COLO668 (cell line): ENCODE measurements at regions not wholly inside any gene's neighbourhood (a gene's known extent, or its start where the extent isn't known, plus 50 kb on each side); places are given as distances from the start of the nearest gene placed in this dataset.
"Not testable (repeated sequence)": the region's sequence is repeated elsewhere in the genome, so short reads cannot be mapped to it uniquely, and the experiment has no call there.

Experiments
- DNase-seq: peaks from one replicate; lab custom pipeline; 2025; ENCODE audit not compliant: unreplicated experiment; lab: John Stamatoyannopoulos, UW

DNA sequence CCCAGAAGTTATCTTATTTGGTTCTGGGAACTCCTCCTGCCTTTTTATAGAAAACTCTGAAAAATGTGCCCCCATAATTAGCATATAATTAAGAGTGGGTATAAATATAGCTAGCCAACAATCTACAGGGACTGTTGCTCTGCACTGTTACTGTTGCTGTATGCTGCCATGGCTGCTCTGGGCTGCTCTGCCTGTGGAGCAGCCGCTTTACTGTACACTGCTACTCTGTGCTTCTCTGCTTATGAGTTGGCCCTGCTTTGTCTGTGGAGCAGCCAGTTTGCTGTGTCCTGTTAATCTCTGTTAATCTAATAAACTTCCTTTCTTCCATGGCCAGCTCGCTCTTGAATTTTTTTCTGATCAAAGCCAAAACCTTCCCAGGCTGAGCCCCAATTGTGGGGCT is 2244.0 kb upstream of the ACO1 start:
- no peak for DNase-seq

DNA sequence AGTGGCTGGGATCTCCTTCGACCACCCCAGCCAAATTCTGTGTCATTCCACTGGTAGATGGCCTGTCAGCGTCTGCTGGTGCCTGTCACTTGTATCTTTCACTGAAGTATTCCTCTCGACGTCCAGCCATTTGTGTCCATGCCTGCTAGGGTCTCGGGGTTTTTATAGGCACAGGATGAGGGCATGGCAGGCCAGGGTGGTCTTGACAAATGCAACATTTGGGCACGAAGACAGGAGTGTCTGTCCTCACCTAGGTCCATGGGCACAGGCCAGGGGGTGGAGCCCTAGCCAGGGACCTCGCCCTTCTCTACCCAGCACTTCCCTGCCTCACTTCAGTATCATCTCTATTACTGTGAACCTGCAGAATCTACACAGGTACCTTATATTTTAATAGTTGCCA is 2223.9 kb upstream of the ACO1 start:
- no peak for DNase-seq

DNA sequence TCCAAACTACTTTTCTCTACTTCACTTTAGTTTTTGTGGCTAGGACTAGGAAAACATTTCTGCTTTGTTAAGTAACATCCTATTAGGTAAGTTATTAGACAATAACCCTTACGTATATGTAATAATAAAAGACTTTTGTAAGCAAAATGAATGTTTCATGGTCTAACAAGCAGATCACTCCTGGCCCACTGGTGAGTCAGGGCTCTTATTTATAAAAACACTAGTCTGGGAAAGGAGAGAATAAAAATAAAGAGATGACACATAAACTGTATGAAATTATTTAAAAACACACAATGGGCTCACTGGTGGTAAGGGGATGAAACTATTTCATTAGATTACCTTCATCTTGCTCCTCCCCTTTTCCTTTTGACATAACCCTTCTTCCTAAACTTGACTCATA is 2212.2 kb upstream of the ACO1 start:
- DNase-seq: no peak

DNA sequence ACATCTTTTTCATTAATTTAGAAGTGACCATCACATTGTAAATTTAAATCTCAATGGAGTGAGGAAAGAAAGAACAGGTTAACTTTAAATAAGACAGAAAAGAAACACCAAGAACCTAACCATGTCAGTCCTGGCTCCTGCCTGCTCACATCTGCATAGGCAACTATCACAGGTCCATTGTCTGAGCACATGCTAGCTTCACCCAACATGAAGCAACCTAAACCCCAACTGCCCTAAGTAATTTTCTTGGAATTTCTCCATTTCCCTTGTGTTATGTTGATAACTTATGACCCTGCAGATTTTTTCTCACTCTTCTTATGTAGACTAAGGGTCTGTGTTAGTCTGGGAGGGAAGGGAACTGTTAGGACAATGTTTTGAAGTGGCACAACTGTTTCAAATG is 2205.8 kb upstream of the ACO1 start:
- DNase-seq: no peak

DNA sequence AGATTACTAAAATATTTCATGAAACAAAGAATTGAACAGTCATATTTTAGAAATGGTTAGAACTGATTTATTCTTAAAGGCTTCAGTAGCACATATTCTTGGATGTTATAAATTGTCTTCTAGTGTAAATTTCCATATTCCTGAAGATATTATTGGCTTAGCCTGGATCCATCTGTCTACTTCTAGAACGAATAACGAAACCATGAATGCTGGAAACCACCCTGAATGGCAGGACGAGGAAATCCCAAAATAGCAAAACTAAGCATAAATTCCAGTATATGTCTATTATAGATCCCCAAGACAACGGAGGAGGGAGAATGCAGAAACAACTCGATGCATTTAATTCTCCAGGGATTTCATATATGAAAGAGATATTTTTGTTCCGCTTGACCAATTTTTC is 2191.0 kb upstream of the ACO1 start:
- no peak for DNase-seq

DNA sequence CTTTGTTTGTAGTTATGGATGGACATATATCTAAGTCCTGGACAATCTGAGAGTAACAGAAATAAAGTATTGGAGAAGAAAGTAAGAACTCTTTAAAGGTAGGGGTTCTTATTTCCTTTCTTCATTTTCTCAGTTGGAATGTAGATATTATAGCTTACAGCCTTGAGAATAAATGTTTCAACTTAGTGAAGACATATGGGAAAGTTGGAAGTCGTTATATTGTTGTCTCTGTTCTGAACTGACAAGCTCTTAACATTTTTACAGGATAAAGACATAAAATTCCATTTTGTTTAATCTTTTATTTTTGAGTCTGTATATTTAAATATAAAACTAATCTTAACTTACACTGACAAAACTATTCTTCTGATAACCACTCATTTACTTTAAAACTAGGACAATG is 2187.5 kb upstream of the ACO1 start:
- no peak for DNase-seq

DNA sequence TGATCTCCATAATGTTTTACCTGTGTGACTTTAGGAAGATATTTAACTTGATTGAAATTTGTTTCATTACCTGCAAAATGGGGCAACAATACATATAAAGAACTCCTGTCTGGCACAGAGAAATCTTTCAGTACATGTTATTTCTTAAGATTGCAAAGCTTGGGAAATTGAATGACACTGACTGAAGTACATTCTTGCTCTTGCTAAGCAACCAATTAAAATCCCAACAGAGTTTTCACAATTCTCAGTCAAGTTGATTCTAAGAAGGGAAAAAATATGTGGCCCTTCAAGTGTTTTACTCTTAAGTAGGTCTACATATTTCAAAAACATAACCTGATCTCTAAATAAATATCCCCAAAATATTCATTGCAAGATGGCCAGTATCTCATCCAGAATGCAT is 2187.0 kb upstream of the ACO1 start:
- DNase-seq: no peak

DNA sequence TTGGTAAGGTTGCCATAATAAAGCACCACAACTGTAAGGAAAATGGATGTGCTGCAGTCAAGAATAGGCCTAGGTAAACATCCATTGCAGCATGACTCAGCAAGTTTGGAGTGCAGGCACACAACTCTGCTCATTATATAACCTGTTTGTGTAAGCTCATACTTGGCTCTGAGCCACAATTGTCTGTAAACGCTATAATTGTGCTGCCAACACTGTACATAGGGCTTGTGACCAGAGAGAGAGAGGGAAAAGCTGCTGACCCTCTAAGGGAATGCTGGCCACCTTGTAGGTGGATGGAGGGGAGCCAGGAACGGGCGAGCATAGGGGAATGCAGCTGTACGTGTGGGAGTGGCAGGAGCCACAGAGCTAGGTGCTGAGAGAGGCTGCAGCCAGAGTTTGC is 2186.5 kb upstream of the ACO1 start:
- DNase-seq: peak; percentile 24

DNA sequence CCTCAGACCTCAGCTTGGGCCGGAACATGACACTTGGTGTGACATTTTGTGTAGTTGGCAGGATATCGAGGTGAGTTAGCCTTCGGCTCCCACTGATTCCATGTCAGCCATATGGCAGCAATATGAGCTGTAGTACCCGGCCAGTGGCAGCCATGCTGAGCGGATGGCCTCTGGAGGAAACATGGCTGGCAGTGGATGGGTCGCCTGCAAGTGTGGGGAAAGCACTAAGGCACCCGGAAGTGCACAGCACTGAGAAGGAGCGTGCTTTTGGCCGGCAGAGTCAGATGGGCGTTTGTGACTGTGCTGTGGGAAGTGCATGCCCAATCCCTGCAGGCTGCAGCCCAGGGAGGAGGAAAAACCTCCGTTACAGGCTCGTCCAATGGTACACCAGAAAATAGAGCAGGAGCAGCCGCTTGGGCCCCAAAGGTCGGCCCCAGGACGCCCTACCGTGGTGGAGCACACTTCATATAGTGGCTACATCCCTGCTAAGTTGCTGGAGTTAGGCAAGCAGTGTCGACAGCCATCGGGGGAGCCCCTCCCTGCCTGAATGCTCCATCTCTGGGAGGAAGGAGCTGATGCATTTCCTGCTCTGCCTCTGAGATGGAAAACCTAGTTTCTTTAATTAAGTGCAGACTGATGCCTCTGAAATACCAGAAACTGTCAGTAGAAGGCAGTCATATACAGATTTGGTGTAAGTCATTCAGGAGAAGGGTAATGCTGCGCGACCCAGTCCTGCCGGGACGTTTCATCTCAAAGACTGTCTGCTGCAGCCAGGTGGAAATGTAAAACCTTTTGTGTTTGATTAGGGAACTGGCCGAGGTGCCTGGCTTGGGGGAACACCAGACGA is 2185.8 kb upstream of the ACO1 start:
- no peak for DNase-seq

DNA sequence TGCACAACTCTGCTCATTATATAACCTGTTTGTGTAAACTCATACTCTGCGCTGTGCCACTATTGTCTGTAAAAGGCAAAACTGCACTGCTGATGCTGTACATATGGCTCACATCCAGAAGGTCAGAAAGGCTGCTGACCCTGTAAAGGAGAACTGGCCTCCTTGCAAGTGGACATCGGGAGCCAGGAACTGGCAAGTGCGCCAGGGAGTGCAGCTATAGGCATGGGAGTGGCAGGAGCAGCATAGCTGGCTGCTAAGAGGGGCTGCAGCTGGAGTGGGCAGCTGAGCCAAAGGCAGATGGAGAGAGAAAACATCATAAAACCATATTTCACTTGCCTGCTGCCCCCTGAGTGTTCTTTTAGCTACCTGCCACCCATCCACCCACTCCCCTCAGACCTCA is 2183.4 kb upstream of the ACO1 start:
- no peak for DNase-seq

DNA sequence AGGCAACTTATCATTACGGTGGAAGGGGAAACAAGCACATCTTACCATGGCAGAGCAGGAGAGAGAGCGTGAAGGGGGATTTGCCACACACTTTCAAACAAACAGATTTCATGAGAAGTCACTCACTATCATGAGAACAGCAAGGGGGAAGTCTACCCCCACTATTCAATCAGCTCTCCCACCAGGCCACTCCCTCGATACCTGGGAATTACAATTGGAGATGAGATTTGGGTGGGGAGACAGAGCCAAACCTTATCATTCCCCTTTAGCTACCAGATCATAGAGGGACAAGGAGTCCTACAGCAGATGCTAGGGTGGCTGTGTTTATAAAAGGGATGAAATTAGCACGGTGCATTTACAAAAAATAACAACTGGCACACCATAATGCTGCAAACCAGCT is 2149.4 kb upstream of the ACO1 start:
- DNase-seq: no peak

DNA sequence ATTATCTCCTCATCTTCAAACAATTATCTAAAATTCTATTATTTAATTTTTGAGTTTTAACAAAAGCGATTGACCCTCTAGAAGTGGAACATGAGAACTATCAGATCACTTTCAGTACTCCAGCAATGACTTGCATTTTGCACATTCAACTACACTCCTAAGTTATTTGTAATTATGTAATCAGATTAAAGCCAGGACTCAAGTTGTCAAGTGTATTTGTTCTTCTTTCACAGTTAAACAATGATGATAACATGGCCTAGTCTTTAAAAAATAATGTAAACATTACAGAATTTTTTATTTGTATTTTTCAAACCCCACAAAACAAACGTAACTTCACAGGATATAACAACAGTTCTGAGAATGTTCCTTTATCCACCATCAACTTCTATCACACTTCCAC is 2148.9 kb upstream of the ACO1 start:
- no peak for DNase-seq

DNA sequence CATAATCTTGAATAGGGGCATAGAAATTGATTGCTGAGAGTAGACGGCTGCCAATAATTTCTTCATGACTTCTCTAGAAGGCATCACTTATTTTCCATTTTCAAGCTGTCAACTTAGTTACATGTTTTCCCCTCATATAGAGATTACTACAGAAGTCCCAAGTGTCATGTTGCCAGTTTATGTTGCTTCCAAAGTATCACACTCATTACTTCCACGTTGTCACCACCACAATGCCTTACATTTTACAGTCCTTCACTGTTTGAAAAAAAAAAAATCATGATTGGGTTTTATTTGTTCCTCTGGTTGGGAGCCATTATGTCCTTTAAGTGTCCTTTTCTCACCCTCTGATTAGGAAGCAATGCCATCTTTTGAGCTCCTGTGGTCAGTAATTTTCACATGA is 2144.6 kb upstream of the ACO1 start:
- no peak for DNase-seq

DNA sequence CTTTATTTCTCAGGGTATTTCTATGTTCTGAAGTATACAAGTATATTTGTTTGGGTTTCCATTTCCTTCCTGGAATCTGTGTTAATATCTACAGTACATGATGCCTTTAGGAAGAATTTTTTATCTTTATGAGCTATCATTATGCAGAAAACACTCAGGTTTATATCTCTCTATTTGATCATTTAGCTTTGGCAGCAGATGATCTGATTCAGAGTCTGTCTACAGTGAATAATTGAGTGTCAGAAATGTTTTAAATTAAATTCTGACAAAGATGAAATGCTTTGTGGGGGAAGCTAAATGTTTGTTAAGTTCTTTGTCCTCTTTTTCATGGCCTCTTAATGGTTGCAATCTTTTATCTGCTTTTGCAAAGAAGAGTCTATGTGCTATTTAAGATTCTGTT is 2141.0 kb upstream of the ACO1 start:
- no peak for DNase-seq

DNA sequence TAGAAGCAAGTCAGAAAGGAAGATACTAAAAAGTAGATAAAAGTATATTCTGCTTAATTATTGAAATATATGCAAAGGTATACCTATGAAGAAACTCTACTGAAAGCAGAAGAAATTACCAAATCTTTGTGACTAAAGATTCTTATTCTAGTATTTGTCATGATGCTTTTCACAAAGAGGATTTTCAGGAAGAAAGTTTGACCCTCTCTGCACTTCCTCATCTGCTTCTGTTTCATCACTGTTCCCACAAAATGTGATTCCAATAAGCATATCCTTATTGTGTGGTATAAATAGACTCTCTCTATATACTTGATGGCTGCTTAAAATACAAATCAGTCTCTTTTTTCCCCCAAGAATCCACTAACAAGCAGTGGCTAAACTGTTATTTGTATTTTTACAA is 2139.6 kb upstream of the ACO1 start:
- no peak for DNase-seq

DNA sequence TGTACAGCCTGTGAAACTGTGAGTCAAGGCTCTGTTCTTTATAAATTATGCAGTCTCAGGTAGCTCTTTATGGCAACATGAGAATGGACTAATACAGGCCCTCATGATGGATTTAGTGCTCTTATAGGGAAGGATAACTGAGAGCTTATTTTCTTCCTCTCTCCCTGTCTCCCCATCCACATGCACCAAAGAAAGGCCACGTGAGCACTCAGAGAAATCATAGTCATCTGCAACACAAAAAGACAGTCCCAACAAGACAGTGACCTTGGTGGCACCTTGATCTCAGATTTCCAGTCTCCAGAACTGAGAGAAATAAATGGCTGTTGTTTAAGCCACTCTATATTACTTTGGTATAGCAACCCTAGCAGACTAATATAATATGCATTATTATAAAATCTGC is 2133.6 kb upstream of the ACO1 start:
- DNase-seq: no peak

DNA sequence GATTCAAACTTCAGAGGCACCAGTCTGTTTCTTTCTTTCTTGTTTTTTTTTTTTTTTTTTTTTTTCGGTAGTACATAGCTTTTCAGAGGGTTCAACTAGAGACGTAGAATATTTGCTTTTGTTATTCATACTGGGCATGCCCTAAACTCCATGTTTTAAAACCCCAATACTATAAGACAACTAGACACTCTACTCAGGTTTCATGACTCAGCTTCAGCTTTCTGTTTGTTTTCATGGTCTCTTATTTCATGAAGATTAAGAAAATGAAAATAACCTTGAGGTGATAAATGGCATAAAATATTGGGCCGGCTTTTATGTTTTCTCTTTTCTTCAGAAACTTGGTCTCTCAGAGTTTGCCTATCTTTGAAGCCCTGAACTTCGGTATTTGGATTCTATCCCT is 2126.3 kb upstream of the ACO1 start:
- DNase-seq: no peak

DNA sequence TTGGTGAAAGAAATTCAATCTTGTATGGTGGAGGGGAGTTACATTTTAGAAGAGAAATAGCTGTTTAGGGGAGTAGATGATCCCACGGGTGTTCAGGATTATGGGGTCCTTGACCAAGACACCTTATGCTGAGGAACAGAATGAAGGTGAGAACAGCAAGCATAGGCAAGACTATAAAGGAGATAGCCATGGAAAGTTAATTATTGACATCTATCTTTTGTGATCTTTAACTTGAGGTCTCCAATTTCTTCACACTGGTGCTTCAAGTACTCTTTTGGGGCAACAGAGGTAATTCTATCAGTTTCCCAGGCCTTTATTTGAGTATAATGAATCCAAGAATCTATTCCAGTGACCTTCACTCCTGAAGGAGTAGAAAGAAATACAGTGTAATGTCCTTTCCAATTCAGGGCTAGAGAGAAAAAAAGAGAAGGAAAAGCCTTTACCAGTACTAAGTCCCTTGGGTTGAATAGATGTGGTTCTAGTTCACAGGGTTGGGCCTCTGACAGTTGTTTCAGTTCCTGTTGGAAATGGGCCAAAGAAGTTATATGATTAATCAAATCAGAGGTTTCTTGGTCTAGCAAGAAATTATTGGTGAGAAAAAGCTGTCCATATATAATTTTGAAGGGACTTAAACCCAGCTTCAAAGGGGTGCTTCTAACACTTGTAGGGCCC is 2104.1 kb upstream of the ACO1 start:
- DNase-seq: no peak

DNA sequence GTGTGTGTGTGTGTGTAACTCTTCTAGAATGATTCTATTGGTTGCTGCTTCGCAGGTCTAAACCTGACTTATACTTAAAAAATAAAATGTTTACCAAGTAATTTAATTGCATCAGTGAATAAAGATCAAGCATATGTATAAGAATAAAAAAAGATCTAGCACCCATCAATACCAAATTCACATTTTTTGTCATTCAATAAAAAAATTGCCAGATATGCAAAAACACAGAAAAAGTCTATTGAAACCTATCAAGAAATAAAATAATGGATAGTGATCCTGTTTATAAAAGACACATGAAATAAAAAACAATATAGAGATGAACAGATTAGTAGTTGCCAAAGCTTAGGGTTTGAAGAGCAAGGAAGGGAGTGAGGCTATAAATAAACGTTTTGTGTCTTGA is 2095.0 kb upstream of the ACO1 start:
- no peak for DNase-seq

DNA sequence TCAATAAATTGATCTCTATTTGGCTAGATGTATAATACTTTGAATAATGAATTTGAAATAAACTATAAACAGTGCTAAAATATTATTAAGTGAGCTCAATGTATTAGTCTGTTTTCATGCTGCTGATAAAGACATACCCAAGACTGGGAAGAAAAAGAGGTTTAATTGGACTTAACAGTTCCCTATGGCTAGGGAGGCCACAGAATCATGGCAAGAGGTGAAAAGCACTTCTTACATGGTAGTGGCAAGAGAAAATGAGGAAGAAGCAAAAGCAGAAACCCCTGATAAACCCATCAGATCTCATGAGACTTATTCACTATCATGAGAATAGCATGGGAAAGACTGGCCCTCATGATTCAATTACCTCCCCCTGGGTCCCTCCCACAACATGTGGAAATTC is 2092.4 kb upstream of the ACO1 start:
- DNase-seq: not testable (repeated sequence)

DNA sequence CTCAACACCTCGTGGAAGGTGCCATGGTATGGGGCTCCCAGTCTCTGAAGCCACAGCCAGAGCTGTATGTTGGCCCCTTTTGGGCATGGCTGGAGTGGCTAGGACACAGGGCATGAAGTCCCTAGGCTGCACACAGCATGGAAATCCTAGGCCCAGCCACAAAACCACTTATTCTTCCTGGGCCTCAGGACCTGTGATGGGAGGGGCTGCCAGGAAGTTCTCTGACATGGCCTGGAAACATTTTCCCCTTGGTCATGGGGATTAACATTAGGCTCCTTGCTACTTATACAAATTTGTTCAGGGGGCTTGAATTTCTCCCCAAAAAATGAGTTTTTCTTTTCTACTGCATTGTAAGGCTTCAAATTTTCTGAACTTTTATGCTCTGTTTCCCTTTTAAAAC is 2091.2 kb upstream of the ACO1 start:
- DNase-seq: no peak

DNA sequence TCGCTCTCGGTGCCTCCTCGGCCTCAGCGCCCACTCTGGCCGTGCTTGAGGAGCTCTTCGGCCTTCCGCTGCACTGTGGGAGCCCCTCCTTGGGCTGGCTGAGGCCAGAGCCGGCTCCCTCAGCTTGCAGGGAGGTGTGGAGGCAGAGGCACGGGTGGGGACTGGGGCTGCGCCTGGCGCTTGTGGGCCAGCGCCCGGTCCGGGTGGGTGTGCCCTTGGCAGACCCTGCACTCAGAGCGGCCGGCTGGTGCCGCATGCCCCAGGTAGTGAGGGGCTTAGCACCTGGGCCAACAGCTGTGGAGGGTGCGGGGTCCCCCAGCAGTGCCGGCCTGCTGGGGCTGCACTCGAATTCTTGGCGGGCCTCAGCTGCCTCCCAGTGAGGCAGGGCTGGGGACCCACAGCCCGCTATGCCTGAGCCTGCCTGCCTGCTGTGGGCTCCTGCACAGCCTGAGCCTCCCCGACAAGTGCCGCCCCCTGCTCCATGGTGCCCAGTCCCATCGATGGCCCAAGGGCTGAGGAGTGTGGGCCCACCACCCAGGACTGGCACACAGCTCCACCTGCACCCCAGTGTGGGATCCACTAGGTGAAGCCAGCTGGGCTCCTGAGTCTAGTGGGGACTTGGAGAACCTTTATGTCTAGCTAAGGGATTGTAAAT is 2085.2 kb upstream of the ACO1 start:
- no peak for DNase-seq
